Ishikawa (cell line): ENCODE measurements at regions not wholly inside any gene's neighbourhood (a gene's known extent, or its start where the extent isn't known, plus 50 kb on each side); places are given as distances from the start of the nearest gene placed in this dataset.

Experiments
- REST ChIP-seq: IDR thresholded peaks from 2 replicates; pipeline ENCODE4 v1.6.1; 2012; ENCODE audit warnings: low read depth, mild to moderate bottlenecking
- TF ChIP-seq, protein P1 (sequence below): IDR thresholded peaks from 2 replicates; pipeline ENCODE4 v1.6.1; 2012

- TF ChIP-seq, protein P1, sequence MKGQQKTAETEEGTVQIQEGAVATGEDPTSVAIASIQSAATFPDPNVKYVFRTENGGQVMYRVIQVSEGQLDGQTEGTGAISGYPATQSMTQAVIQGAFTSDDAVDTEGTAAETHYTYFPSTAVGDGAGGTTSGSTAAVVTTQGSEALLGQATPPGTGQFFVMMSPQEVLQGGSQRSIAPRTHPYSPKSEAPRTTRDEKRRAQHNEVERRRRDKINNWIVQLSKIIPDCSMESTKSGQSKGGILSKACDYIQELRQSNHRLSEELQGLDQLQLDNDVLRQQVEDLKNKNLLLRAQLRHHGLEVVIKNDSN, result no peak
- no peak for TF ChIP-seq REST
These were observed 367.9 kb downstream of the MN1 start for GRCh38 chr22:27433585-27434190.
